Stimulated activated naive CD8-positive, alpha-beta T cell treated with anti-CD3 and anti-CD28 coated beads, Interleukin-15, amount 100 ng/mL, for 72 hours (primary cell): ENCODE measurements at regions not wholly inside any gene's neighbourhood (a gene's known extent, or its start where the extent isn't known, plus 50 kb on each side); places are given as distances from the start of the nearest gene placed in this dataset.
A peak's percentile ranks its signal among the peaks of the same experiment; 100 is the strongest.

ENCODE experiments used
- ATAC-seq: fragments of 150-1000 bp; cut with Tn5 transposase; 2 replicates; pipeline ENCODE4 v1.10.0; 2021; ENCODE audit warnings: mild to moderate bottlenecking, moderate library complexity
- DNase-seq, 2 donors: peaks; one replicate each; pipeline ENCODE4 v3.0.0; 2021 to 2022
- H3K27ac Mint-ChIP-seq, 2 donors: one replicate each; pipeline ENCODE4 v1.8.0; 2022; ENCODE audit warnings: mild to moderate bottlenecking in 2 of 2, mixed read lengths in 2 of 2, moderate library complexity in 2 of 2
- H3K27me3 Mint-ChIP-seq: one replicate; pipeline ENCODE4 v1.8.0; 2022; ENCODE audit warnings: mixed read lengths
- H3K4me1 Mint-ChIP-seq: one replicate; pipeline ENCODE4 v1.8.0; 2022; ENCODE audit warnings: mild to moderate bottlenecking, mixed read lengths
- H3K4me3 Mint-ChIP-seq, 2 donors: one replicate each; pipeline ENCODE4 v1.8.0; 2022; ENCODE audit warnings: mild to moderate bottlenecking in 2 of 2, mixed read lengths in 2 of 2, moderate library complexity in 1 of 2
- H3K9me3 Mint-ChIP-seq, 2 donors: one replicate each; pipeline ENCODE4 v1.8.0; 2022; ENCODE audit warnings: mixed read lengths in 2 of 2

GRCh38 chr9:88077071-88077617 is 61.1 kb downstream of the SPATA31C2 start:
- no peak for DNase-seq

GRCh38 chr9:88076286-88077070 is 61.8 kb downstream of the SPATA31C2 start:
- peak overlapping the region; percentile 77 to 82 for H3K4me3 Mint-ChIP-seq
- no peaks in the 10 kb centered on the region for H3K9me3 Mint-ChIP-seq
- peaks cover 86% of the 10 kb centered on the region for H3K27me3 Mint-ChIP-seq
- ATAC-seq (peak; percentile 87), DNase-seq (peak; percentile 36 to 39)
- H3K4me1 Mint-ChIP-seq: peaks cover 20% of the 10 kb centered on the region
- H3K27ac Mint-ChIP-seq: no peak overlapping the region

More at GRCh38 chr9:88077071-88077617, 61.1 kb downstream of the SPATA31C2 start:
- ATAC-seq: no peak
- peaks cover 80% of the 10 kb centered on the region for H3K27me3 Mint-ChIP-seq
- H3K4me3 Mint-ChIP-seq: peak overlapping the region; percentile 77 to 82
- H3K9me3 Mint-ChIP-seq: no peaks in the 10 kb centered on the region
- H3K4me1 Mint-ChIP-seq: peaks cover 20% of the 10 kb centered on the region
- H3K27ac Mint-ChIP-seq: no peak overlapping the region

GRCh38 chr9:88075966-88076285 is 62.3 kb downstream of the SPATA31C2 start:
- Mint-ChIP-seq H3K27me3 (peaks cover 92% of the 10 kb centered on the region), H3K4me1 (peaks cover 20% of the 10 kb centered on the region), H3K4me3 (peak overlapping the region; percentile 77 to 82), H3K9me3 (no peaks in the 10 kb centered on the region), H3K27ac (no peak overlapping the region)
- DNase-seq (no peak), ATAC-seq (no peak)

GRCh38 chr9:88075506-88075905 is 62.8 kb downstream of the SPATA31C2 start:
- Mint-ChIP-seq H3K27me3 (peaks cover 96% of the 10 kb centered on the region), H3K9me3 (no peaks in the 10 kb centered on the region), H3K27ac (no peak overlapping the region), H3K4me1 (peaks cover 20% of the 10 kb centered on the region), H3K4me3 (peak overlapping the region in 1 of 2 donors; percentile 77)
- DNase-seq: no peak
- no peak for ATAC-seq

- H3K9me3 Mint-ChIP-seq: no peaks in the 10 kb centered on the region
- DNase-seq (no peak), ATAC-seq (no peak)
- H3K27ac Mint-ChIP-seq: no peak overlapping the region
- no peak overlapping the region for H3K4me3 Mint-ChIP-seq
- H3K4me1 Mint-ChIP-seq: peaks cover 20% of the 10 kb centered on the region
- H3K27me3 Mint-ChIP-seq: peaks cover 97% of the 10 kb centered on the region
Measured at GRCh38 chr9:88074931-88075330, 63.3 kb downstream of the SPATA31C2 start.

GRCh38 chr9:88072831-88073375 is 65.4 kb downstream of the SPATA31C2 start:
- no peak for DNase-seq
- H3K9me3 Mint-ChIP-seq: no peaks in the 10 kb centered on the region
- H3K27ac Mint-ChIP-seq: peak overlapping the region in 1 of 2 donors; percentile 87
- H3K4me3 Mint-ChIP-seq: no peak overlapping the region
- peaks cover 20% of the 10 kb centered on the region for H3K4me1 Mint-ChIP-seq
- peaks cover 85% of the 10 kb centered on the region for H3K27me3 Mint-ChIP-seq
- ATAC-seq: no peak

- ATAC-seq (no peak), DNase-seq (no peak)
- Mint-ChIP-seq H3K4me3 (no peak overlapping the region), H3K27me3 (peaks cover 85% of the 10 kb centered on the region), H3K9me3 (no peaks in the 10 kb centered on the region), H3K27ac (no peak overlapping the region), H3K4me1 (peaks cover 9% of the 10 kb centered on the region)
Measured at GRCh38 chr9:88071331-88071730, 66.9 kb downstream of the SPATA31C2 start.

- no peaks in the 10 kb centered on the region for H3K9me3 Mint-ChIP-seq
- DNase-seq (no peak), ATAC-seq (no peak)
- H3K4me1 Mint-ChIP-seq: no peaks in the 10 kb centered on the region
- H3K27ac Mint-ChIP-seq: no peak overlapping the region
- peaks cover 33% of the 10 kb centered on the region for H3K27me3 Mint-ChIP-seq
- no peak overlapping the region for H3K4me3 Mint-ChIP-seq
Measured at GRCh38 chr9:88065619-88066018, 72.7 kb downstream of the SPATA31C2 start.

- peaks cover 23% of the 10 kb centered on the region for H3K27me3 Mint-ChIP-seq
- no peak for DNase-seq
- H3K4me1 Mint-ChIP-seq: no peaks in the 10 kb centered on the region
- no peak overlapping the region for H3K27ac Mint-ChIP-seq
- H3K9me3 Mint-ChIP-seq: no peaks in the 10 kb centered on the region
- no peak for ATAC-seq
- no peak overlapping the region for H3K4me3 Mint-ChIP-seq
Measured at GRCh38 chr9:88064554-88064953, 73.7 kb downstream of the SPATA31C2 start.

GRCh38 chr9:88060746-88061145 is 77.5 kb downstream of the SPATA31C2 start:
- peaks cover 8% of the 10 kb centered on the region for H3K27me3 Mint-ChIP-seq
- no peak overlapping the region for H3K27ac Mint-ChIP-seq
- DNase-seq (no peak), ATAC-seq (no peak)
- H3K4me1 Mint-ChIP-seq: no peaks in the 10 kb centered on the region
- H3K9me3 Mint-ChIP-seq: no peaks in the 10 kb centered on the region
- no peak overlapping the region for H3K4me3 Mint-ChIP-seq

GRCh38 chr9:88059469-88059868 is 78.8 kb downstream of the SPATA31C2 start:
- Mint-ChIP-seq H3K27me3 (peaks cover 8% of the 10 kb centered on the region), H3K4me1 (no peaks in the 10 kb centered on the region), H3K27ac (no peak overlapping the region), H3K4me3 (no peak overlapping the region), H3K9me3 (no peaks in the 10 kb centered on the region)
- ATAC-seq: peak; percentile 62
- no peak for DNase-seq

GRCh38 chr9:88056876-88057275 is 81.4 kb downstream of the SPATA31C2 start:
- H3K4me3 Mint-ChIP-seq: no peak overlapping the region
- H3K27me3 Mint-ChIP-seq: peaks cover 8% of the 10 kb centered on the region
- DNase-seq: no peak
- H3K9me3 Mint-ChIP-seq: no peaks in the 10 kb centered on the region
- peak overlapping the region; percentile 3 to 15 for H3K27ac Mint-ChIP-seq
- ATAC-seq: no peak
- H3K4me1 Mint-ChIP-seq: no peaks in the 10 kb centered on the region

- H3K27ac Mint-ChIP-seq: peak overlapping the region in 1 of 2 donors; percentile 47
- H3K4me1 Mint-ChIP-seq: peaks cover 5% of the 10 kb centered on the region
- H3K27me3 Mint-ChIP-seq: peaks cover 8% of the 10 kb centered on the region
- ATAC-seq: no peak
- H3K9me3 Mint-ChIP-seq: no peaks in the 10 kb centered on the region
- DNase-seq: no peak
- H3K4me3 Mint-ChIP-seq: no peak overlapping the region
Measured at GRCh38 chr9:88053856-88054501, 79.6 kb upstream of the CDK20 start.

GRCh38 chr9:88052321-88052965 is 78.1 kb upstream of the CDK20 start:
- H3K27ac Mint-ChIP-seq: peak overlapping the region; percentile 5 to 13
- ATAC-seq: no peak
- peaks cover 8% of the 10 kb centered on the region for H3K27me3 Mint-ChIP-seq

GRCh38 chr9:88051138-88051537 is 76.8 kb upstream of the CDK20 start:
- H3K4me1 Mint-ChIP-seq: peaks cover 5% of the 10 kb centered on the region
- H3K4me3 Mint-ChIP-seq: no peak overlapping the region
- no peak overlapping the region for H3K27ac Mint-ChIP-seq

More at GRCh38 chr9:88052321-88052965, 78.1 kb upstream of the CDK20 start:
- H3K4me1 Mint-ChIP-seq: peaks cover 5% of the 10 kb centered on the region
- DNase-seq: no peak
- no peak overlapping the region for H3K4me3 Mint-ChIP-seq
- no peaks in the 10 kb centered on the region for H3K9me3 Mint-ChIP-seq

More at GRCh38 chr9:88051138-88051537, 76.8 kb upstream of the CDK20 start:
- Mint-ChIP-seq H3K9me3 (peaks cover 0 to 1% of the 10 kb centered on the region in 2 donors), H3K27me3 (peaks cover 8% of the 10 kb centered on the region)
- DNase-seq (no peak), ATAC-seq (no peak)
